ENCODE measurements at regions not wholly inside any gene's neighbourhood (a gene's known extent, or its start where the extent isn't known, plus 50 kb on each side); places are given as distances from the start of the nearest gene placed in this dataset.

DNA sequence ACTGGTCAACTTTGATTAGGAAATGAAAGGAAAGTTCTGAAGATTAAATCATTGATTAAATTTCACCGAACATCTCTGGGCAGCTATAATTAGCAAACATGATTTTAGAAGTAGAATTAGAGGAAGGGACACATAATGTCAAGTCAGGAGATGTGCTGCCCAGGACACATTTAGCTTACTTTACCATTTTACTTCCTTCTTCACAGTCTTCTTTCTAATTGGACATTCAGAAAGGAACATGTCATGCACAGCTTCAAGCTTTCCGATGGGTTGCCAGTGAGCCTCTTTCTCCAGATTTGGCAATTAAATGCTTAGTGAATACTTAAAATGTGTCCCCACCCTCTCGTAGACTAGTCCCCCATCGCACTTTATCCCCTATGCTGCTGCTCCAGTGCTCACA, 234.7 kb downstream of the FAM76B start:
- intact Hi-C loops (cut with DNase I): no loop called here
- H3K9ac ChIP-seq (ENCODE audit: low read depth in 2 of 2, low read length in 2 of 2): no peak overlapping the region
- TF ChIP-seq, protein P1, sequence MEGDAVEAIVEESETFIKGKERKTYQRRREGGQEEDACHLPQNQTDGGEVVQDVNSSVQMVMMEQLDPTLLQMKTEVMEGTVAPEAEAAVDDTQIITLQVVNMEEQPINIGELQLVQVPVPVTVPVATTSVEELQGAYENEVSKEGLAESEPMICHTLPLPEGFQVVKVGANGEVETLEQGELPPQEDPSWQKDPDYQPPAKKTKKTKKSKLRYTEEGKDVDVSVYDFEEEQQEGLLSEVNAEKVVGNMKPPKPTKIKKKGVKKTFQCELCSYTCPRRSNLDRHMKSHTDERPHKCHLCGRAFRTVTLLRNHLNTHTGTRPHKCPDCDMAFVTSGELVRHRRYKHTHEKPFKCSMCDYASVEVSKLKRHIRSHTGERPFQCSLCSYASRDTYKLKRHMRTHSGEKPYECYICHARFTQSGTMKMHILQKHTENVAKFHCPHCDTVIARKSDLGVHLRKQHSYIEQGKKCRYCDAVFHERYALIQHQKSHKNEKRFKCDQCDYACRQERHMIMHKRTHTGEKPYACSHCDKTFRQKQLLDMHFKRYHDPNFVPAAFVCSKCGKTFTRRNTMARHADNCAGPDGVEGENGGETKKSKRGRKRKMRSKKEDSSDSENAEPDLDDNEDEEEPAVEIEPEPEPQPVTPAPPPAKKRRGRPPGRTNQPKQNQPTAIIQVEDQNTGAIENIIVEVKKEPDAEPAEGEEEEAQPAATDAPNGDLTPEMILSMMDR (IDR thresholded peaks at IDR 0.05): no peak
- DNase-seq: no peak
- H3K4me3 ChIP-seq: no peak overlapping the region
- no peaks in the 10 kb centered on the region for H3K4me1 ChIP-seq
- H3K27me3 ChIP-seq: no peaks in the 10 kb centered on the region
- no peaks in the 10 kb centered on the region for H3K9me3 ChIP-seq
- H3K36me3 ChIP-seq: no peaks in the 10 kb centered on the region
- H3K27ac ChIP-seq: no peak overlapping the region

DNA sequence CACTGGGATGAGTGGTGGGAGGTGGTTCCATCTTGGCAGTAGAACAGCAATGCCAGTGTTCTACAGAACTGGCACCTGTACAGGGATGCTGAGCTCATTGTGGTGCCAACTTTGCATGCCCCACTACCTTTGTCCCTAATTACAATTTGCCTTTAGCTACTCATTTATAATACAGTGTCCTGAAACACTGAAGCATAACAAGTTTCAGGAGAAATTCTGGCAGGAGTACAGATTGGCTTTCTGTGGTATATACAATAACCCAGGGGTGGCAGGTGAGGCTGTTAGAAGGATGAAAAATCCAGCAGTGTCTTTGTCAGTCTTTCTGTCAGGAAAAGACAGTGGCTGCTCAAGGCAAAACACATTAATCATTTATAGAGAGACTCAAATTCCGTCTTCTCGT, 240.3 kb downstream of the FAM76B start:
- TF ChIP-seq, protein P1 (IDR thresholded peaks at IDR 0.05): no peak
- Histone ChIP-seq H3K27ac (no peak overlapping the region), H3K9ac (ENCODE audit: low read depth in 2 of 2, low read length in 2 of 2) (no peak overlapping the region), H3K9me3 (no peaks in the 10 kb centered on the region), H3K4me3 (no peak overlapping the region), H3K27me3 (no peaks in the 10 kb centered on the region), H3K4me1 (no peaks in the 10 kb centered on the region), H3K36me3 (no peaks in the 10 kb centered on the region)
- DNase-seq: no peak
- intact Hi-C loops (cut with DNase I): no loop called here

DNA sequence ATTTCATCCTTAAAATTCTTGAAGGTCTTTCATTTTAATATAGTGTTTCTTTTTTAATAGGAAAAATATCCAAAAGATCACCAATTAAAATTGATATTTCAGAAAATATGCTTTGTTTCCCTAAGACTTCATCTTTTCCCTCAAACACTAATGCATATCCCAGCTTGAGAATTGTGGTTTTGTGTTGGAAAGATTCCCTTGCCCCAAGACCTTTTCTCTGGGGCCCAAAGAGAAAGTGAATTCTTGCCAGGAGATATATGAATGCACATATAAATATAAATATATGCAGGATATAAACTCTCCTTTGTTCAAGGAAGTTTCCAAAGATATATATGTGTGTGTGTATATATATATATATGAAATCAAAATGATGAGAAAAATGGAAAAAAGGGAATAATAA, 241.2 kb downstream of the FAM76B start:
- H3K27ac ChIP-seq: no peak overlapping the region
- intact Hi-C loops (cut with DNase I): no loop called here
- H3K9ac ChIP-seq (ENCODE audit: low read depth in 2 of 2, low read length in 2 of 2): no peak overlapping the region

DNA sequence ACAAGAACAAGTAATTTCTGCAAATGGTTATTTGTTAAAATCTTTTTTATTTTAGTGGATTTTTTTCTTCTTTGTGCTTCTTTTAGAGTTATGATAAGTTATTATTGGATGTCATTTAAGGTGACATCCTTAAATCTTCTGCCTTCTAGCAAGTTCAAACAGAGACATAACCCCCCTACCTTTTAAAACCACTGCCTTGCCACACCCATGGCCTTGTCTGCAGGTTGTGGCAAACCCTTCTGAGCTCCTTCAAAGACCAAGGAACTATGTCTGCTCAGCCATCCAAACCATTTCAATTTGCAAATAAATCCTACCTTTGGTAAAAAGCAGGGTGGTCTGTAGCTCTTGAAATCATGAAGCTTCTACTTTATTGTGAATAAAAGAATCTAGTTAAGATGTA, 241.6 kb downstream of the FAM76B start:
- H3K36me3 ChIP-seq: no peaks in the 10 kb centered on the region
- no peaks in the 10 kb centered on the region for H3K9me3 ChIP-seq
- intact Hi-C loops (cut with DNase I): no loop called here
- H3K9ac ChIP-seq (ENCODE audit: low read depth in 2 of 2, low read length in 2 of 2): no peak overlapping the region
- TF ChIP-seq, protein P1 (IDR thresholded peaks at IDR 0.05): no peak
- no peak overlapping the region for H3K27ac ChIP-seq
- no peaks in the 10 kb centered on the region for H3K4me1 ChIP-seq
- no peaks in the 10 kb centered on the region for H3K27me3 ChIP-seq
- DNase-seq: no peak
- no peak overlapping the region for H3K4me3 ChIP-seq

More for the DNA sequence above, 241.2 kb downstream of the FAM76B start:
- DNase-seq: no peak
- no peaks in the 10 kb centered on the region for H3K4me1 ChIP-seq
- H3K36me3 ChIP-seq: no peaks in the 10 kb centered on the region
- H3K27me3 ChIP-seq: no peaks in the 10 kb centered on the region
- TF ChIP-seq, protein P1 (IDR thresholded peaks at IDR 0.05): no peak
- H3K4me3 ChIP-seq: no peak overlapping the region
- no peaks in the 10 kb centered on the region for H3K9me3 ChIP-seq

DNA sequence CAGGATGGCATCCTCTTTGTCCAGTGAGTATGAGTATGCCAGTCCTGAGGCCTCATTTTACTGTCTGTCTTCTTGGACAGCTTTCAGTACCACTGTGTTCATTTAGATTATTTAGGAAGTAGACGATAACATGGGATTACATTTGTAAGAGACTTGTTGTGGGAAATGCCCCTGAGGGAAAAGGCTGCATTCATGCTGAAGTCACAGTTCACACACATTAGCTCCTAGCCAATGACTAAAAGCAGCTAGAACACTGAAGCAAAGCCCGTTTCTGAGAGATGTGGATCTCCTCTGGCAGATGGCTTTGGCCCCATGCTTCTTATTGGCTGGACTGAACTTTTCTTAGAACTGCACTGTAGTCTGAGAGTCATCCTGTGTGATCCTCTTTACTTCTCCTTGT, 242.4 kb downstream of the FAM76B start:
- TF ChIP-seq, protein P1 (IDR thresholded peaks at IDR 0.05): no peak
- H3K4me3 ChIP-seq: no peak overlapping the region
- no peaks in the 10 kb centered on the region for H3K4me1 ChIP-seq
- intact Hi-C loops (cut with DNase I): no loop called here
- no peak overlapping the region for H3K27ac ChIP-seq
- no peaks in the 10 kb centered on the region for H3K9me3 ChIP-seq
- DNase-seq: no peak
- H3K9ac ChIP-seq (ENCODE audit: low read depth in 2 of 2, low read length in 2 of 2): no peak overlapping the region
- no peaks in the 10 kb centered on the region for H3K36me3 ChIP-seq
- no peaks in the 10 kb centered on the region for H3K27me3 ChIP-seq

Data from colonic mucosa (tissue), 4 donors.